GM12892 (cell line): ENCODE measurements at regions not wholly inside any gene's neighbourhood (a gene's known extent, or its start where the extent isn't known, plus 50 kb on each side); places are given as distances from the start of the nearest gene placed in this dataset.

Source experiments
- DNase-seq: peaks from one replicate; pipeline ENCODE4 v3.0.0; 2011; ENCODE audit not compliant: insufficient read length
- FAIRE-seq: peaks from 2 replicates; lab custom pipeline; 2011; peaks lifted over from hg19 to GRCh38; lab: Jason Lieb, UNC
- POLR2A ChIP-seq: IDR thresholded peaks from 2 replicates; pipeline ENCODE4 v1.6.1; 2011; ENCODE audit warnings: low read depth, low read length, control low read depth
- POLR2AphosphoS5 ChIP-seq: IDR thresholded peaks from 2 replicates; pipeline ENCODE4 v1.6.1; 2011; ENCODE audit warnings: low read depth, low read length, control low read depth
- TAF1 ChIP-seq: IDR thresholded peaks from 2 replicates; pipeline ENCODE4 v1.6.1; 2011; ENCODE audit warnings: low read depth, mild to moderate bottlenecking, control low read depth, low read length, borderline replicate concordance

GRCh38 chr17:79167486-79167885 is 92.9 kb downstream of the ENGASE start:
- TF ChIP-seq POLR2A (no peak), POLR2AphosphoS5 (no peak), TAF1 (no peak)
- DNase-seq (no peak), FAIRE-seq (no peak)

- DNase-seq: no peak
- TF ChIP-seq POLR2A (no peak), POLR2AphosphoS5 (no peak), TAF1 (no peak)
- no peak for FAIRE-seq
These were observed 91.3 kb downstream of the ENGASE start for GRCh38 chr17:79165756-79166473.

GRCh38 chr17:79164913-79165695 is 90.5 kb downstream of the ENGASE start:
- FAIRE-seq: no peak
- no peak for DNase-seq
- no peak for TF ChIP-seq POLR2AphosphoS5
- no peak for TF ChIP-seq POLR2A
- TF ChIP-seq TAF1: no peak

DNA sequence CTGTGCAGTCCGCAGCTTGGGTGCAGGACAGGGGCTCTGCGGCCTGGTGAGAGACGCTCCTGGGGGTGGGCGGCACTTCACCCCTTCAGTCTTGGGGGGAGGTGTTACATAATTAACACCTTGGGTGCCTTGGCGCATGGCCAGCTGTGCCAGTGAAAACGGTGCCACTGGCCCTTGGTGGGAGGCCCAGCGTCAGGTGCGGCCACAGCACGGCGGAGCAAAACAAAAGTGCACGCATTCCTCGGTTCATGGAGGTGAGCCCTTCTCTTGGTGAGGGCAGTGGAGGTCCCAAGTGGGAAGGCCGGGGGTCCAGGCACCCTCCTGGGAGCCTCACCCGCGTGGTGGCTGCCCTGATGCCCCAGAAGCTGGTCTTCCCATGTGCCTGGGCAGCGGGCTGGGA is 89.8 kb downstream of the ENGASE start:
- DNase-seq (no peak), FAIRE-seq (no peak)
- TF ChIP-seq POLR2A (no peak), POLR2AphosphoS5 (no peak), TAF1 (no peak)

DNA sequence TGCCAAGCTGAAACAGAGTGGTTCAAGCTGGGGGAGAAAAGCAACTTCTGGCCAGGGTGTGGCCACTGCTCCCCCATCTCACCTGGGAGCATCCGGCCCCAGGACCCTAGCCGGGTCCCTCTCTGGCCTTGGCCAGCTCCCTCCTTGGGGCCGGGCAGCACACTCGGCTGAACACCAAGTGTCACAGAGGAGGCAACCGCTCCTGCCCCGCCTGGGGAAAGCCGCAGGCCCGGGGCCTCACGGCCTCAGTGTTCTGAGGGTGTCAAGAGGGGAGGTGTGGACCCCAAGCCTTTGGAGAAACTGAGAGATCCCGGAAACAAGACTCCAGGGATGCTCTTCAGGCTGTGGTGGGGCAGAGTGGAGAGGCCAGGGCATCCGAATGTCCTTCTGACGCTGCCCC is 88.4 kb downstream of the ENGASE start:
- DNase-seq: no peak
- FAIRE-seq: no peak
- TF ChIP-seq POLR2AphosphoS5: no peak
- no peak for TF ChIP-seq POLR2A
- TF ChIP-seq TAF1: no peak

GRCh38 chr17:79162012-79162963 is 87.7 kb downstream of the ENGASE start:
- DNase-seq: no peak
- TF ChIP-seq TAF1 (no peak), POLR2AphosphoS5 (no peak), POLR2A (no peak)
- FAIRE-seq: no peak

- no peak for DNase-seq
These were observed 86.5 kb downstream of the ENGASE start for GRCh38 chr17:79160980-79161636.

GRCh38 chr17:79159926-79160325 is 85.3 kb downstream of the ENGASE start:
- DNase-seq: no peak
- TF ChIP-seq POLR2A (no peak), TAF1 (no peak), POLR2AphosphoS5 (no peak)
- no peak for FAIRE-seq

More at GRCh38 chr17:79160980-79161636, 86.5 kb downstream of the ENGASE start:
- no peak for FAIRE-seq
- TF ChIP-seq TAF1: no peak
- TF ChIP-seq POLR2AphosphoS5: no peak
- TF ChIP-seq POLR2A: no peak

- no peak for FAIRE-seq
- TF ChIP-seq TAF1 (no peak), POLR2A (no peak), POLR2AphosphoS5 (no peak)
- no peak for DNase-seq
These were observed 84.8 kb downstream of the ENGASE start for GRCh38 chr17:79159471-79159870.

DNA sequence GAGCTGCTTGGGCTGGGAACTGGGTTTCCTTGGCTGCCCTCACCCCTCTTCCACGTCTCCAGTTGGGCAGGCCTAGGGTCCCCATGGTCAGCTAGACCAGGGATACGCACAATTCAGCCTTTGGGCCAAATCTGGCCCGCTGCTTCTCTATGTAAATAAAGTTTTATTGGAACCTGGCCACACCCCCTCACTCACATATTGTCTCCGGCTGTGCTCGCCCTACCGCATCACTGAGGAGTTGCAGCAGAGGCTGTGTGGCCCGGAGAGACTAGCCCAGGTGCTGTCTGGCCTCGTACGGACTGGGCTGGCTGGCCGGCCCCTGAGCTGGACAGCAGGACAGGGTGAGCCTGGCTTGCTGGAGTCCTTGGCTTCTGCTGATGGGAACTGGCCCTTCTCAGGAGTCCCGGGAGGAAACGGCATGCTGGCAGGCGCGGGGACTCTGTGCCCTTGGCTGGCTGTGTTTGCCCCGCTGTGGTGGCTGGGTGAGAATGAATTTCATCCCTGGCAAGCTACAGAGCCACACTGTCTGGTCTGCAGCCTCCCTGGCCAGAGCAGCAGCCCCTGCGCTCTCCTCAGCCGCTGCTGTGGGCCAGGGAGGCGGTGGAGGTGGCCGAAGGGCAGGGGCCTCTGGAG is 82.0 kb downstream of the ENGASE start:
- FAIRE-seq (no peak), DNase-seq (no peak)
- no peak for TF ChIP-seq POLR2A
- no peak for TF ChIP-seq TAF1
- TF ChIP-seq POLR2AphosphoS5: no peak

DNA sequence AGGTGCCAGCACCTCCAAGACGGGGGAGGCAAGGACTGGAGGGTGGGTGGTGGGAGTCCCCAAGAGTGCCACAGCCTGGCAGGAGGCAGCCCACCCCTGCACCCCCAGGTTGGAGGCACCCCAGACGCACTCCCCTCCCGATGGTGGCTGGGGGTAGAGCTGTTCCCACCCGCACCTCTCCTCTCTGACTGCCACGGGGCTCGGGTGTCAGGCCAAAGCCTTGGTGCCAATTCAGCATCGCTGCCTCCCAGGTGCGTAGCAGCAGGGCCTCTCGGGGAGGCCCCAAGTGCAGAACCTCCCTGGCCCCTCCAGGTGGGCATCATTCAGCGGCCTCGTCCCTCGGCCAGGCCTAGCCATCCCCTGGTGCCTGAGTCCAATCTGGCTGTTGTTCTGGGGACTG is 81.1 kb downstream of the ENGASE start:
- TF ChIP-seq POLR2AphosphoS5: no peak
- TF ChIP-seq POLR2A: no peak
- FAIRE-seq (no peak), DNase-seq (no peak)
